IMR-90 (cell line): ENCODE measurements at regions not wholly inside any gene's neighbourhood (a gene's known extent, or its start where the extent isn't known, plus 50 kb on each side); places are given as distances from the start of the nearest gene placed in this dataset.

Experiments
- ATAC-seq: fragments of 200-7000 bp; cut with Tn5 transposase; 2 replicates; pipeline ENCODE4 v1.9.1; 2020; ENCODE audit warnings: low read depth, mild to moderate bottlenecking, moderate library complexity
- BruUV-seq: library from RNA; stranded (reverse); fragments of 400-500 nt; replicated peaks from 2 replicates; lab custom pipeline; 2021; lab: Mats Ljungman, UMichigan
- CTCF ChIA-PET: fragments of 300-600 bp; formaldehyde crosslinking; extraction: SDS; loops from one replicate; lab custom pipeline; 2021; ENCODE audit warnings: antibody characterized with exemption; lab: Yijun Ruan, JAX
- POLR2A ChIA-PET: fragments of 300-600 bp; sonication (Branson Sonifier 250); formaldehyde crosslinking; loops from one replicate; lab custom pipeline; 2022; ENCODE audit warnings: antibody characterized with exemption; ENCODE audit not compliant: unreplicated experiment; lab: Charles Lee
- DNase-seq: peaks from one replicate; pipeline ENCODE4 v3.0.0; 2013
- H2AFZ ChIP-seq: replicated peaks from 2 replicates; pipeline ENCODE3; 2013; ENCODE audit warnings: low read length, mild to moderate bottlenecking; ENCODE audit not compliant: poor library complexity
- H2AK5ac ChIP-seq: 2 replicates; pipeline ENCODE4 v1.6.1; 2013; ENCODE audit warnings: low read depth, low read length, inconsistent platforms
- H2AK9ac ChIP-seq: replicated peaks from 2 replicates; pipeline ENCODE3; 2013; ENCODE audit warnings: mild to moderate bottlenecking, low read depth, low read length, moderate library complexity; ENCODE audit not compliant: poor library complexity
- H2BK120ac ChIP-seq: 2 replicates; pipeline ENCODE4 v1.6.1; 2013; ENCODE audit warnings: low read depth, low read length, inconsistent platforms
- H2BK15ac ChIP-seq: 3 replicates; pipeline ENCODE4 v1.6.1; 2013; ENCODE audit warnings: low read depth, low read length, inconsistent platforms
- H2BK20ac ChIP-seq: 2 replicates; pipeline ENCODE4 v1.6.1; 2013; ENCODE audit warnings: low read depth, mild to moderate bottlenecking, inconsistent platforms, low read length, moderate library complexity
- H2BK5ac ChIP-seq: 2 replicates; pipeline ENCODE4 v1.6.1; 2013; ENCODE audit warnings: mild to moderate bottlenecking, low read depth, low read length, inconsistent platforms; ENCODE audit not compliant: poor library complexity, severe bottlenecking
- H3K14ac ChIP-seq: replicated peaks from 2 replicates; pipeline ENCODE4 v1.6.1; 2013; ENCODE audit warnings: low read depth, low read length, inconsistent platforms
- H3K18ac ChIP-seq: 2 replicates; pipeline ENCODE4 v1.6.1; 2013; ENCODE audit warnings: low read depth, low read length, control low read depth
- H3K23ac ChIP-seq: 2 replicates; pipeline ENCODE4 v1.6.1; 2013; ENCODE audit warnings: low read depth, low read length, inconsistent platforms
- H3K27ac ChIP-seq: 2 replicates; pipeline ENCODE4 v1.5.1; 2013; ENCODE audit warnings: mild to moderate bottlenecking, control low read depth, low read length; ENCODE audit not compliant: insufficient read depth
- H3K27me3 ChIP-seq: 2 replicates; pipeline ENCODE4 v1.6.1; 2013; ENCODE audit warnings: low read length; ENCODE audit not compliant: control insufficient read depth, insufficient read depth
- H3K36me3 ChIP-seq: 2 replicates; pipeline ENCODE4 v1.6.1; 2013; ENCODE audit warnings: low read length, mixed read lengths; ENCODE audit not compliant: control insufficient read depth, insufficient read depth
- H3K4ac ChIP-seq: 2 replicates; pipeline ENCODE4 v1.6.1; 2013; ENCODE audit warnings: low read depth, low read length, inconsistent platforms
- H3K4me1 ChIP-seq: 2 replicates; pipeline ENCODE4 v1.6.1; 2013; ENCODE audit warnings: low read length, mixed read lengths; ENCODE audit not compliant: control insufficient read depth, insufficient read depth
- H3K4me2 ChIP-seq: 2 replicates; pipeline ENCODE4 v1.6.1; 2013; ENCODE audit warnings: low read depth, mild to moderate bottlenecking, control low read depth, low read length, moderate library complexity
- H3K4me3 ChIP-seq: 2 replicates; pipeline ENCODE4 v1.5.1; 2013; ENCODE audit warnings: low read depth, mild to moderate bottlenecking, control low read depth, low read length, moderate library complexity; ENCODE audit not compliant: insufficient read depth
- H3K56ac ChIP-seq: 2 replicates; pipeline ENCODE4 v1.6.1; 2013; ENCODE audit warnings: low read length, inconsistent platforms; ENCODE audit not compliant: insufficient read depth; ENCODE audit errors: extremely low read depth
- H3K79me1 ChIP-seq, 2 experiments: 2 replicates each; pipeline ENCODE4 v1.6.1; 2013; ENCODE audit warnings: low read length in 2 of 2, inconsistent platforms in 1 of 2, low read depth in 1 of 2
- H3K9ac ChIP-seq: 2 replicates; pipeline ENCODE4 v1.6.1; 2013; ENCODE audit warnings: low read depth, low read length, control low read depth
- H3K9me1 ChIP-seq: 2 replicates; pipeline ENCODE4 v1.6.1; 2013; ENCODE audit warnings: low read length, inconsistent platforms; ENCODE audit not compliant: insufficient read depth
- H3K9me3 ChIP-seq: 2 replicates; pipeline ENCODE4 v1.6.1; 2013; ENCODE audit warnings: low read length; ENCODE audit not compliant: control insufficient read depth, insufficient read depth
- H4K20me1 ChIP-seq: 2 replicates; pipeline ENCODE4 v1.6.1; 2013; ENCODE audit warnings: low read length, inconsistent platforms; ENCODE audit not compliant: insufficient read depth
- H4K5ac ChIP-seq: 2 replicates; pipeline ENCODE4 v1.6.1; 2013; ENCODE audit warnings: mild to moderate bottlenecking, low read depth, low read length, control low read depth
- H4K8ac ChIP-seq, 2 experiments: 2 replicates each; pipeline ENCODE4 v1.6.1; 2013; ENCODE audit warnings: low read depth in 2 of 2, low read length in 2 of 2, control low read depth in 1 of 2, inconsistent platforms in 1 of 2
- H4K91ac ChIP-seq: 2 replicates; pipeline ENCODE4 v1.6.1; 2013; ENCODE audit warnings: low read depth, low read length, inconsistent platforms; ENCODE audit not compliant: insufficient read depth
- BHLHE40 ChIP-seq: fragments of 150-350 bp; IDR thresholded peaks from 2 replicates; pipeline ENCODE4 v1.6.1; 2016; ENCODE audit warnings: mild to moderate bottlenecking, low read depth, low read length
- CEBPB ChIP-seq: IDR thresholded peaks from 2 replicates; pipeline ENCODE4 v1.6.1; 2012; ENCODE audit warnings: low read depth, low read length, improper control_type of control experiment
- CHD1 ChIP-seq: IDR thresholded peaks from 2 replicates; pipeline ENCODE4 v1.6.1; 2012; ENCODE audit warnings: low read depth, low read length, improper control_type of control experiment
- CTCF ChIP-seq: conservative IDR thresholded peaks from 2 replicates; pipeline ENCODE4 v1.5.1; 2012; ENCODE audit warnings: mild to moderate bottlenecking, low read depth, low read length, improper control_type of control experiment
- ELK1 ChIP-seq: fragments of 150-350 bp; IDR thresholded peaks from 2 replicates; pipeline ENCODE4 v1.6.1; 2016; ENCODE audit warnings: low read depth, mild to moderate bottlenecking, low read length, moderate library complexity, borderline replicate concordance
- FOS ChIP-seq: fragments of 150-350 bp; IDR thresholded peaks from 2 replicates; pipeline ENCODE4 v1.6.1; 2016; ENCODE audit warnings: low read depth, low read length
- MAFK ChIP-seq: IDR thresholded peaks from 2 replicates; pipeline ENCODE4 v1.6.1; 2012; ENCODE audit warnings: low read depth, low read length, improper control_type of control experiment
- MAZ ChIP-seq: IDR thresholded peaks from 2 replicates; pipeline ENCODE4 v1.6.1; 2012; ENCODE audit warnings: low read depth, mild to moderate bottlenecking, low read length, improper control_type of control experiment, moderate library complexity, borderline replicate concordance
- MXI1 ChIP-seq: IDR thresholded peaks from 2 replicates; pipeline ENCODE4 v1.6.1; 2012; ENCODE audit warnings: low read depth, mild to moderate bottlenecking, low read length, moderate library complexity, borderline replicate concordance
- NFE2L2 ChIP-seq: fragments of 150-350 bp; IDR thresholded peaks from 2 replicates; pipeline ENCODE4 v1.6.1; 2016; ENCODE audit warnings: low read depth, mild to moderate bottlenecking, low read length
- POLR2A ChIP-seq: IDR thresholded peaks from 2 replicates; pipeline ENCODE4 v1.6.1; 2012; ENCODE audit warnings: mild to moderate bottlenecking, low read depth, low read length
- RAD21 ChIP-seq: IDR thresholded peaks from 2 replicates; pipeline ENCODE4 v1.6.1; 2012; ENCODE audit warnings: low read length, improper control_type of control experiment
- RCOR1 ChIP-seq: IDR thresholded peaks from 2 replicates; pipeline ENCODE4 v1.6.1; 2012; ENCODE audit warnings: mild to moderate bottlenecking, low read length, improper control_type of control experiment; ENCODE audit not compliant: insufficient replicate concordance
- RFX5 ChIP-seq: IDR thresholded peaks from 2 replicates; pipeline ENCODE4 v1.8.0; 2012; ENCODE audit warnings: low read depth, mild to moderate bottlenecking, low read length, moderate library complexity
- SMC3 ChIP-seq: fragments of 150-350 bp; IDR thresholded peaks from 2 replicates; pipeline ENCODE4 v1.6.1; 2016; ENCODE audit warnings: low read depth, mild to moderate bottlenecking, antibody characterized with exemption, low read length, moderate library complexity
- WGBS, 2 experiments: methylation state at CpG; one replicate each; pipeline versions ENCODE4 v1.1.5 to v1.1.7; 2013; ENCODE audit warnings: missing lambda C conversion rate in 2 of 2; ENCODE audit not compliant: insufficient read length in 1 of 2; ENCODE audit errors: extremely low coverage in 2 of 2; 5-methylcytosine and 5-hydroxymethylcytosine counted together
- dilution Hi-C: fragments of 300-500 bp; cut with HindIII; formaldehyde crosslinking; loops from one replicate; pipeline ENCODE4 v1.14.3; 2018; ENCODE audit warnings: low sequenced_read_pairs; ENCODE audit not compliant: unreplicated experiment
- in situ Hi-C: fragments of 300-500 bp; cut with MboI; formaldehyde crosslinking; loops from 3 replicates; pipeline ENCODE4 v1.14.3; 2019; ENCODE audit warnings: low sequenced_read_pairs, inconsistent platforms, mixed read lengths
- intact Hi-C: fragments of 100-400 bp; cut with micrococcal nuclease; formaldehyde crosslinking; loops from 2 replicates; pipeline ENCODE4 v1.10.0; 2022
- TF ChIP-seq, protein P1 (sequence below): fragments of 150-350 bp; IDR thresholded peaks from 2 replicates; pipeline ENCODE4 v1.6.1; 2017; ENCODE audit warnings: mild to moderate bottlenecking, antibody characterized with exemption, low read length, low read depth

DNA sequence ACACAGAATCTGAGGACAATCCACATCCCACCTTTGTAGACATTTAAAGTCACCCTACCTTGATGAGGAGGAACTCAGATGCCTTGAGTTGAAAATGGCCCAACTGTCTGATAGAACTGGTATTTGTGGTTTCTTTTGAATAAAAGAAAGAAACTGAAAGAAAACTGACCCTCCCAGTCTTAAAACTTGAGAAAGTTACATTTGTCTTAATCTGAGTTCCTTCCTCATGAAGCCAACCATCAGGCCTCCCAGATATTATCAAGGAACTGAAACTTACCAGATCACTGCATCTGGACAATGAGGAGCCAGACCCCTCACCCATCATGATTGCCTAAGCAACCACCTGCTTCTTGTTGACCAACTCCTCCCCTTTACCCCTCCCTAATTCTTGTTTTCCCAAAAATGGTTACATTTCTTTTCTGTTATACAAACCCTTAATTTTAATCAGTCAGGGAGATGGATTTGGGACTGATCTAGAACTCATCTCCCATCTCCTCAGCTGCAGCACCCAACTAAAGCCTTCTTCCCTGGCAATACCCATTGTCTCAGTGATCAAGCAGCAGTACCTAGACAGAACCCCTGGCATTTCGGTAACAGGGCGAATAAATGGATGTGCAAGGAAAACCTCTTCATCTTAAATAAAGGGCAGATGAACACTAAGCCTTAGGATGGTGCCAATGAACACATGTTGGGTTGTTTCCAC, 72.0 kb upstream of the RESF1 start:
- no peak overlapping the region for H3K4ac ChIP-seq
- no peak overlapping the region for H3K4me3 ChIP-seq
- BruUV-seq: no TSS peak
- POLR2A ChIA-PET: no interaction called here
- H4K20me1 ChIP-seq: no peaks in the 10 kb centered on the region
- no peaks in the 10 kb centered on the region for H3K36me3 ChIP-seq
- CTCF ChIA-PET: no interaction called here
- intact Hi-C loops (no loop called here), dilution Hi-C loops (no loop called here), in situ Hi-C loops (no loop called here)
- TF ChIP-seq MXI1 (no peak), RAD21 (no peak), BHLHE40 (no peak), CEBPB (no peak), ELK1 (no peak), MAZ (no peak), CHD1 (no peak), CTCF (no peak), FOS (no peak), POLR2A (no peak), RFX5 (no peak), NFE2L2 (no peak), MAFK (no peak), RCOR1 (no peak), SMC3 (no peak)
- TF ChIP-seq, protein P1, sequence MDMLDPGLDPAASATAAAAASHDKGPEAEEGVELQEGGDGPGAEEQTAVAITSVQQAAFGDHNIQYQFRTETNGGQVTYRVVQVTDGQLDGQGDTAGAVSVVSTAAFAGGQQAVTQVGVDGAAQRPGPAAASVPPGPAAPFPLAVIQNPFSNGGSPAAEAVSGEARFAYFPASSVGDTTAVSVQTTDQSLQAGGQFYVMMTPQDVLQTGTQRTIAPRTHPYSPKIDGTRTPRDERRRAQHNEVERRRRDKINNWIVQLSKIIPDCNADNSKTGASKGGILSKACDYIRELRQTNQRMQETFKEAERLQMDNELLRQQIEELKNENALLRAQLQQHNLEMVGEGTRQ: no peak
- no peak overlapping the region for H3K4me2 ChIP-seq
- no peak overlapping the region for H4K8ac ChIP-seq
- H3K18ac ChIP-seq: no peak overlapping the region
- H2BK15ac ChIP-seq: no peak overlapping the region
- WGBS, 2 experiments: no CpG with 5 or more reads among the region's 2 CpGs
- no peak overlapping the region for H3K27ac ChIP-seq
- DNase-seq: no peak
- H2BK5ac ChIP-seq: no peak overlapping the region
- H3K4me1 ChIP-seq: no peaks in the 10 kb centered on the region
- no peaks in the 10 kb centered on the region for H3K9me3 ChIP-seq
- H3K79me1 ChIP-seq: no peaks in the 10 kb centered on the region
- no peak overlapping the region for H3K23ac ChIP-seq
- H3K9ac ChIP-seq: no peak overlapping the region
- H2BK120ac ChIP-seq: no peak overlapping the region
- H2AK5ac ChIP-seq: no peak overlapping the region
- H3K27me3 ChIP-seq: peaks cover 2% of the 10 kb centered on the region; the same call in 1 of the 2 replicates
- H2AK9ac ChIP-seq: no peak overlapping the region
- no peak for ATAC-seq
- no peak overlapping the region for H3K14ac ChIP-seq
- H2AFZ ChIP-seq: no peak overlapping the region
- H3K56ac ChIP-seq: no peak overlapping the region
- H4K91ac ChIP-seq: no peak overlapping the region
- H2BK20ac ChIP-seq: no peak overlapping the region
- H3K9me1 ChIP-seq: no peaks in the 10 kb centered on the region
- no peak overlapping the region for H4K5ac ChIP-seq
